ENCODE measurements at regions not wholly inside any gene's neighbourhood (a gene's known extent, or its start where the extent isn't known, plus 50 kb on each side); places are given as distances from the start of the nearest gene placed in this dataset.

- TF ChIP-seq, protein P1, sequence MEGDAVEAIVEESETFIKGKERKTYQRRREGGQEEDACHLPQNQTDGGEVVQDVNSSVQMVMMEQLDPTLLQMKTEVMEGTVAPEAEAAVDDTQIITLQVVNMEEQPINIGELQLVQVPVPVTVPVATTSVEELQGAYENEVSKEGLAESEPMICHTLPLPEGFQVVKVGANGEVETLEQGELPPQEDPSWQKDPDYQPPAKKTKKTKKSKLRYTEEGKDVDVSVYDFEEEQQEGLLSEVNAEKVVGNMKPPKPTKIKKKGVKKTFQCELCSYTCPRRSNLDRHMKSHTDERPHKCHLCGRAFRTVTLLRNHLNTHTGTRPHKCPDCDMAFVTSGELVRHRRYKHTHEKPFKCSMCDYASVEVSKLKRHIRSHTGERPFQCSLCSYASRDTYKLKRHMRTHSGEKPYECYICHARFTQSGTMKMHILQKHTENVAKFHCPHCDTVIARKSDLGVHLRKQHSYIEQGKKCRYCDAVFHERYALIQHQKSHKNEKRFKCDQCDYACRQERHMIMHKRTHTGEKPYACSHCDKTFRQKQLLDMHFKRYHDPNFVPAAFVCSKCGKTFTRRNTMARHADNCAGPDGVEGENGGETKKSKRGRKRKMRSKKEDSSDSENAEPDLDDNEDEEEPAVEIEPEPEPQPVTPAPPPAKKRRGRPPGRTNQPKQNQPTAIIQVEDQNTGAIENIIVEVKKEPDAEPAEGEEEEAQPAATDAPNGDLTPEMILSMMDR (IDR thresholded peaks at IDR 0.05) = no peak
- no peak for TF ChIP-seq EP300 (IDR thresholded peaks at IDR 0.05)
These were observed 1082.0 kb downstream of the KHDRBS2 start for GRCh38 chr6:61203966-61204496.
